K562 (cell line): ENCODE measurements at regions not wholly inside any gene's neighbourhood (a gene's known extent, or its start where the extent isn't known, plus 50 kb on each side); places are given as distances from the start of the nearest gene placed in this dataset.

Experiments used
- DNMT1 ChIP-seq: fragments of 450-650 bp; IDR thresholded peaks from 2 replicates; pipeline ENCODE4 v1.6.1; 2016; ENCODE audit warnings: antibody characterized with exemption, mild to moderate bottlenecking
- HDAC8 ChIP-seq: fragments of 450-650 bp; IDR thresholded peaks from 2 replicates; pipeline ENCODE4 v1.6.1; 2016; ENCODE audit warnings: mild to moderate bottlenecking, missing genetic modification characterization, moderate library complexity, missing compliant biosample characterization
- ZBTB40 ChIP-seq, 2 experiments: fragments of 450-650 bp in 1 of 2; sonication (generic) in 1 of 2; formaldehyde crosslinking in 1 of 2; IDR thresholded peaks; 2 replicates each; pipeline versions ENCODE4 v1.7.1 to v1.9.0; 2016 to 2022; ENCODE audit warnings: inconsistent platforms in 1 of 2, mild to moderate bottlenecking in 1 of 2, missing genetic modification reagents in 1 of 2

GRCh38 chr5:106159616-106160015 is 1511.1 kb downstream of the EFNA5 start (continued):
- TF ChIP-seq ZBTB40 (IDR thresholded peaks at IDR 0.05) (no peak), ZBTB40 (CRISPR knock-in tag; IDR thresholded peaks at IDR 0.05) (no peak), DNMT1 (no peak), HDAC8 (tag) (no peak)
- TF ChIP-seq, all 486 proteins: peak for 0
